ENCODE measurements at regions not wholly inside any gene's neighbourhood (a gene's known extent, or its start where the extent isn't known, plus 50 kb on each side); places are given as distances from the start of the nearest gene placed in this dataset.

GRCh38 chr18:39389800-39390379 is 1824.3 kb upstream of the CELF4 start:
- Histone ChIP-seq H3K27ac (ENCODE audit: low read depth, low read length) (no peak overlapping the region), H3K27me3 (ENCODE audit: insufficient read depth, low read length, poor library complexity, severe bottlenecking) (no peaks in the 10 kb centered on the region), H3K36me3 (ENCODE audit: insufficient read depth, low read length) (no peaks in the 10 kb centered on the region), H3K4me3 (ENCODE audit: low read length) (no peak overlapping the region), H3K4me1 (ENCODE audit: insufficient read depth, low read length) (no peaks in the 10 kb centered on the region), H3K9me3 (ENCODE audit: low read length) (no peaks in the 10 kb centered on the region)
- Mint-ChIP-seq H3K27me3 (no peaks in the 10 kb centered on the region), H3K4me3 (no peak overlapping the region), H3K4me1 (no peaks in the 10 kb centered on the region), H3K9me3 (peaks cover 13 to 41% (median 20%) of the 10 kb centered on the region in 5 donors), H3K36me3 (peaks cover 0 to 3% (median 0%) of the 10 kb centered on the region in 3 donors), H3K27ac (no peak overlapping the region)
- ChIA-PET POLR2A (no interaction called here), CTCF (no interaction called here)
- DNase-seq, result no peak

- no peaks in the 10 kb centered on the region for H3K27me3 ChIP-seq (ENCODE audit: insufficient read depth, low read length, poor library complexity, severe bottlenecking)
- ChIA-PET POLR2A (no interaction called here), CTCF (no interaction called here)
- Mint-ChIP-seq H3K27me3 (no peaks in the 10 kb centered on the region), H3K9me3 (peaks cover 4 to 19% (median 13%) of the 10 kb centered on the region in 5 donors), H3K4me1 (no peaks in the 10 kb centered on the region), H3K4me3 (no peak overlapping the region), H3K36me3 (no peaks in the 10 kb centered on the region), H3K27ac (no peak overlapping the region)
- H3K9me3 ChIP-seq (ENCODE audit: low read length), result no peaks in the 10 kb centered on the region
- no peak overlapping the region for H3K27ac ChIP-seq (ENCODE audit: low read depth, low read length)
- H3K36me3 ChIP-seq (ENCODE audit: insufficient read depth, low read length), result no peaks in the 10 kb centered on the region
- DNase-seq, result no peak
- no peak overlapping the region for H3K4me3 ChIP-seq (ENCODE audit: low read length)
- H3K4me1 ChIP-seq (ENCODE audit: insufficient read depth, low read length), result no peaks in the 10 kb centered on the region
Measured at GRCh38 chr18:39380866-39381265, 1815.3 kb upstream of the CELF4 start.

GRCh38 chr18:39380186-39380725 is 1814.7 kb upstream of the CELF4 start:
- H3K9me3 ChIP-seq (ENCODE audit: low read length), result no peaks in the 10 kb centered on the region
- POLR2A ChIA-PET, result no interaction called here
- no peak for DNase-seq
- H3K4me3 Mint-ChIP-seq, result no peak overlapping the region
- H3K27me3 Mint-ChIP-seq, result no peaks in the 10 kb centered on the region
- H3K36me3 Mint-ChIP-seq, result no peaks in the 10 kb centered on the region
- no peak overlapping the region for H3K27ac ChIP-seq (ENCODE audit: low read depth, low read length)
- H3K4me1 ChIP-seq (ENCODE audit: insufficient read depth, low read length), result no peaks in the 10 kb centered on the region
- no peaks in the 10 kb centered on the region for H3K36me3 ChIP-seq (ENCODE audit: insufficient read depth, low read length)
- no peak overlapping the region for H3K27ac Mint-ChIP-seq
- no peaks in the 10 kb centered on the region for H3K4me1 Mint-ChIP-seq
- CTCF ChIA-PET, result no interaction called here
- H3K27me3 ChIP-seq (ENCODE audit: insufficient read depth, low read length, poor library complexity, severe bottlenecking), result no peaks in the 10 kb centered on the region
- peaks cover 6 to 19% (median 11%) of the 10 kb centered on the region in 5 donors for H3K9me3 Mint-ChIP-seq
- no peak overlapping the region for H3K4me3 ChIP-seq (ENCODE audit: low read length)

GRCh38 chr18:39375066-39375465 is 1809.5 kb upstream of the CELF4 start:
- Histone ChIP-seq H3K4me3 (ENCODE audit: low read length) (no peak overlapping the region), H3K9me3 (ENCODE audit: low read length) (no peaks in the 10 kb centered on the region), H3K27ac (ENCODE audit: low read depth, low read length) (no peak overlapping the region), H3K36me3 (ENCODE audit: insufficient read depth, low read length) (no peaks in the 10 kb centered on the region), H3K27me3 (ENCODE audit: insufficient read depth, low read length, poor library complexity, severe bottlenecking) (no peaks in the 10 kb centered on the region), H3K4me1 (ENCODE audit: insufficient read depth, low read length) (no peaks in the 10 kb centered on the region)
- no peak overlapping the region for H3K27ac Mint-ChIP-seq
- no peak for DNase-seq
- no peaks in the 10 kb centered on the region for H3K27me3 Mint-ChIP-seq
- POLR2A ChIA-PET, result no interaction called here
- H3K4me1 Mint-ChIP-seq, result no peaks in the 10 kb centered on the region
- no peak overlapping the region for H3K4me3 Mint-ChIP-seq
- H3K9me3 Mint-ChIP-seq, result peaks cover 0 to 27% (median 9%) of the 10 kb centered on the region in 5 donors
- no peaks in the 10 kb centered on the region for H3K36me3 Mint-ChIP-seq
- CTCF ChIA-PET, result no interaction called here

GRCh38 chr18:39371996-39372395 is 1806.4 kb upstream of the CELF4 start:
- Mint-ChIP-seq H3K36me3 (no peaks in the 10 kb centered on the region), H3K27me3 (no peaks in the 10 kb centered on the region), H3K4me3 (no peak overlapping the region), H3K27ac (no peak overlapping the region), H3K9me3 (peaks cover 0 to 32% (median 7%) of the 10 kb centered on the region in 5 donors), H3K4me1 (no peaks in the 10 kb centered on the region)
- H3K36me3 ChIP-seq (ENCODE audit: insufficient read depth, low read length), result no peaks in the 10 kb centered on the region
- H3K9me3 ChIP-seq (ENCODE audit: low read length), result no peaks in the 10 kb centered on the region
- POLR2A ChIA-PET, result no interaction called here
- H3K4me3 ChIP-seq (ENCODE audit: low read length), result no peak overlapping the region
- DNase-seq, result no peak
- no peaks in the 10 kb centered on the region for H3K4me1 ChIP-seq (ENCODE audit: insufficient read depth, low read length)
- CTCF ChIA-PET, result no interaction called here
- H3K27ac ChIP-seq (ENCODE audit: low read depth, low read length), result no peak overlapping the region
- no peaks in the 10 kb centered on the region for H3K27me3 ChIP-seq (ENCODE audit: insufficient read depth, low read length, poor library complexity, severe bottlenecking)

GRCh38 chr18:39366656-39367055 is 1801.1 kb upstream of the CELF4 start:
- DNase-seq, result no peak
- H3K27ac ChIP-seq (ENCODE audit: low read depth, low read length), result no peak overlapping the region
- H3K36me3 ChIP-seq (ENCODE audit: insufficient read depth, low read length), result no peaks in the 10 kb centered on the region
- Mint-ChIP-seq H3K4me1 (no peaks in the 10 kb centered on the region), H3K36me3 (no peaks in the 10 kb centered on the region), H3K27ac (no peak overlapping the region), H3K4me3 (no peak overlapping the region), H3K27me3 (no peaks in the 10 kb centered on the region), H3K9me3 (peaks cover 0 to 24% (median 7%) of the 10 kb centered on the region in 5 donors)
- no peaks in the 10 kb centered on the region for H3K9me3 ChIP-seq (ENCODE audit: low read length)
- H3K4me3 ChIP-seq (ENCODE audit: low read length), result no peak overlapping the region
- H3K27me3 ChIP-seq (ENCODE audit: insufficient read depth, low read length, poor library complexity, severe bottlenecking), result no peaks in the 10 kb centered on the region
- ChIA-PET CTCF (no interaction called here), POLR2A (no interaction called here)
- H3K4me1 ChIP-seq (ENCODE audit: insufficient read depth, low read length), result no peaks in the 10 kb centered on the region

- Histone ChIP-seq H3K27me3 (ENCODE audit: insufficient read depth, low read length, poor library complexity, severe bottlenecking) (no peaks in the 10 kb centered on the region), H3K4me1 (ENCODE audit: insufficient read depth, low read length) (no peaks in the 10 kb centered on the region), H3K9me3 (ENCODE audit: low read length) (no peaks in the 10 kb centered on the region), H3K36me3 (ENCODE audit: insufficient read depth, low read length) (no peaks in the 10 kb centered on the region), H3K4me3 (ENCODE audit: low read length) (no peak overlapping the region), H3K27ac (ENCODE audit: low read depth, low read length) (no peak overlapping the region)
- H3K4me3 Mint-ChIP-seq, result no peak overlapping the region
- no peak for DNase-seq
- H3K36me3 Mint-ChIP-seq, result no peaks in the 10 kb centered on the region
- CTCF ChIA-PET, result no interaction called here
- H3K27me3 Mint-ChIP-seq, result no peaks in the 10 kb centered on the region
- no peak overlapping the region for H3K27ac Mint-ChIP-seq
- POLR2A ChIA-PET, result no interaction called here
- no peaks in the 10 kb centered on the region for H3K4me1 Mint-ChIP-seq
- peaks cover 0 to 28% (median 7%) of the 10 kb centered on the region in 5 donors for H3K9me3 Mint-ChIP-seq
Measured at GRCh38 chr18:39365836-39366485, 1800.4 kb upstream of the CELF4 start.

GRCh38 chr18:39360072-39360471 is 1794.5 kb upstream of the CELF4 start:
- ChIA-PET CTCF (no interaction called here), POLR2A (no interaction called here)
- H3K9me3 Mint-ChIP-seq, result peaks cover 0 to 14% (median 7%) of the 10 kb centered on the region in 5 donors
- Histone ChIP-seq H3K27me3 (ENCODE audit: insufficient read depth, low read length, poor library complexity, severe bottlenecking) (no peaks in the 10 kb centered on the region), H3K9me3 (ENCODE audit: low read length) (no peaks in the 10 kb centered on the region), H3K4me1 (ENCODE audit: insufficient read depth, low read length) (no peaks in the 10 kb centered on the region), H3K27ac (ENCODE audit: low read depth, low read length) (no peak overlapping the region), H3K4me3 (ENCODE audit: low read length) (no peak overlapping the region), H3K36me3 (ENCODE audit: insufficient read depth, low read length) (no peaks in the 10 kb centered on the region)
- no peak overlapping the region for H3K4me3 Mint-ChIP-seq
- H3K4me1 Mint-ChIP-seq, result no peaks in the 10 kb centered on the region
- DNase-seq, result no peak
- H3K27me3 Mint-ChIP-seq, result no peaks in the 10 kb centered on the region
- no peaks in the 10 kb centered on the region for H3K36me3 Mint-ChIP-seq
- H3K27ac Mint-ChIP-seq, result no peak overlapping the region

All from CD8-positive, alpha-beta memory T cell (primary cell).